MM.1S (cell line): ENCODE measurements at regions not wholly inside any gene's neighbourhood (a gene's known extent, or its start where the extent isn't known, plus 50 kb on each side); places are given as distances from the start of the nearest gene placed in this dataset.

ENCODE experiments used
- DNase-seq: peaks from one replicate; pipeline ENCODE4 v3.0.0-alpha.2; 2015
- H2AFZ ChIP-seq: fragments of 300-600 bp; sonication (generic); 2 replicates; pipeline ENCODE4 v1.6.0; 2016; ENCODE audit warnings: antibody characterized with exemption, low read length
- H3F3A ChIP-seq: fragments of 300-600 bp; sonication (generic); 2 replicates; pipeline ENCODE4 v1.6.1; 2016; ENCODE audit warnings: mild to moderate bottlenecking, antibody characterized with exemption, low read length, moderate library complexity, mixed read lengths; ENCODE audit not compliant: insufficient read depth
- H3K27ac ChIP-seq: fragments of 300-600 bp; sonication (generic); 2 replicates; pipeline ENCODE4 v1.5.1; 2016; ENCODE audit warnings: mild to moderate bottlenecking, low read length
- H3K27me3 ChIP-seq: fragments of 300-600 bp; sonication (generic); replicated peaks from 2 replicates; pipeline ENCODE4 v1.6.0; 2016; ENCODE audit warnings: low read length; ENCODE audit not compliant: insufficient read depth
- H3K36me3 ChIP-seq: fragments of 300-600 bp; sonication (generic); replicated peaks from 2 replicates; pipeline ENCODE4 v1.6.1; 2016; ENCODE audit warnings: mild to moderate bottlenecking, low read length, mixed read lengths; ENCODE audit not compliant: insufficient read depth
- H3K4me1 ChIP-seq: fragments of 300-600 bp; sonication (generic); 2 replicates; pipeline ENCODE4 v1.6.1; 2016; ENCODE audit warnings: low read length, mixed read lengths
- H3K4me2 ChIP-seq: fragments of 300-600 bp; sonication (generic); 2 replicates; pipeline ENCODE4 v1.6.0; 2016; ENCODE audit warnings: low read depth, low read length
- H3K4me3 ChIP-seq: fragments of 300-600 bp; sonication (generic); 2 replicates; pipeline ENCODE4 v1.5.1; 2016; ENCODE audit warnings: low read length, mixed read lengths
- H3K79me2 ChIP-seq: fragments of 300-600 bp; sonication (generic); 2 replicates; pipeline ENCODE4 v1.6.1; 2016; ENCODE audit warnings: mixed run types, low read length, mixed read lengths
- H3K9ac ChIP-seq: fragments of 300-600 bp; sonication (generic); 2 replicates; pipeline ENCODE4 v1.6.1; 2016; ENCODE audit warnings: low read length, mixed read lengths
- H3K9me2 ChIP-seq: fragments of 300-600 bp; sonication (generic); replicated peaks from 2 replicates; pipeline ENCODE4 v1.6.1; 2016; ENCODE audit warnings: mild to moderate bottlenecking, low read length, mixed read lengths; ENCODE audit not compliant: insufficient read depth
- H3K9me3 ChIP-seq: fragments of 300-600 bp; sonication (generic); replicated peaks from 2 replicates; pipeline ENCODE4 v1.6.1; 2016; ENCODE audit warnings: mild to moderate bottlenecking, low read length, mixed read lengths; ENCODE audit not compliant: insufficient read depth
- H4K20me1 ChIP-seq: fragments of 300-600 bp; sonication (generic); 2 replicates; pipeline ENCODE4 v1.6.1; 2016; ENCODE audit warnings: mild to moderate bottlenecking, low read length, moderate library complexity, mixed read lengths; ENCODE audit not compliant: insufficient read depth
- CTCF ChIP-seq: fragments of 300-600 bp; sonication (generic); IDR thresholded peaks from 2 replicates; pipeline ENCODE4 v1.5.1; 2016; ENCODE audit warnings: antibody characterized with exemption, low read length, mixed read lengths
- EZH2 ChIP-seq: fragments of 300-600 bp; sonication (generic); optimal IDR thresholded peaks from 2 replicates; pipeline ENCODE3; 2017; ENCODE audit warnings: low read depth, mild to moderate bottlenecking, antibody characterized with exemption, low read length, mixed read lengths
- EZH2phosphoT487 ChIP-seq: fragments of 300-600 bp; sonication (generic); IDR thresholded peaks from 2 replicates; pipeline ENCODE4 v1.6.1; 2018; ENCODE audit warnings: antibody characterized with exemption, low read length

GRCh38 chr15:87689716-87690115 is 566.8 kb downstream of the NTRK3 start:
- no peak overlapping the region for H2AFZ ChIP-seq
- H4K20me1 ChIP-seq: no peaks in the 10 kb centered on the region
- TF ChIP-seq EZH2 (no peak), EZH2phosphoT487 (no peak), CTCF (no peak)
- H3K9me2 ChIP-seq: no peaks in the 10 kb centered on the region
- H3K36me3 ChIP-seq: no peaks in the 10 kb centered on the region
- H3K4me3 ChIP-seq: no peak overlapping the region
- H3K27ac ChIP-seq: no peak overlapping the region
- no peaks in the 10 kb centered on the region for H3F3A ChIP-seq
- no peaks in the 10 kb centered on the region for H3K27me3 ChIP-seq
- H3K4me2 ChIP-seq: no peak overlapping the region
- no peak overlapping the region for H3K9ac ChIP-seq
- H3K9me3 ChIP-seq: no peaks in the 10 kb centered on the region
- no peaks in the 10 kb centered on the region for H3K4me1 ChIP-seq
- no peak for DNase-seq
- H3K79me2 ChIP-seq: no peaks in the 10 kb centered on the region

- no peaks in the 10 kb centered on the region for H3K27me3 ChIP-seq
- no peaks in the 10 kb centered on the region for H3F3A ChIP-seq
- H3K9me2 ChIP-seq: no peaks in the 10 kb centered on the region
- H2AFZ ChIP-seq: no peak overlapping the region
- H3K36me3 ChIP-seq: no peaks in the 10 kb centered on the region
- H3K79me2 ChIP-seq: no peaks in the 10 kb centered on the region
- H4K20me1 ChIP-seq: no peaks in the 10 kb centered on the region
- no peak overlapping the region for H3K27ac ChIP-seq
- TF ChIP-seq CTCF: no peak
- TF ChIP-seq EZH2phosphoT487: no peak
- TF ChIP-seq EZH2: no peak
- no peak overlapping the region for H3K4me2 ChIP-seq
- H3K4me3 ChIP-seq: no peak overlapping the region
- DNase-seq: no peak
- no peak overlapping the region for H3K9ac ChIP-seq
- H3K4me1 ChIP-seq: no peaks in the 10 kb centered on the region
- no peaks in the 10 kb centered on the region for H3K9me3 ChIP-seq
Measured at GRCh38 chr15:87687523-87687870, 569.0 kb downstream of the NTRK3 start.

GRCh38 chr15:87686841-87687522 is 569.6 kb downstream of the NTRK3 start:
- Histone ChIP-seq H3K4me1 (no peaks in the 10 kb centered on the region), H3K27me3 (no peaks in the 10 kb centered on the region), H2AFZ (no peak overlapping the region), H3K4me3 (no peak overlapping the region), H3K9ac (no peak overlapping the region), H3K4me2 (no peak overlapping the region), H3K36me3 (no peaks in the 10 kb centered on the region), H3K9me3 (no peaks in the 10 kb centered on the region), H3K79me2 (no peaks in the 10 kb centered on the region), H3K27ac (no peak overlapping the region), H3F3A (no peaks in the 10 kb centered on the region), H4K20me1 (no peaks in the 10 kb centered on the region), H3K9me2 (no peaks in the 10 kb centered on the region)
- no peak for DNase-seq
- TF ChIP-seq CTCF (no peak), EZH2phosphoT487 (no peak), EZH2 (no peak)
